ENCODE measurements at regions not wholly inside any gene's neighbourhood (a gene's known extent, or its start where the extent isn't known, plus 50 kb on each side); places are given as distances from the start of the nearest gene placed in this dataset.

- no peak for TF ChIP-seq CTCF (IDR thresholded peaks at IDR 0.05; ENCODE audit: insufficient read depth, low read length, missing control alignments)
- ChIA-PET POLR2A (no interaction called here), CTCF (no interaction called here)
Measured at GRCh38 chr13:65268009-65268408, 1962.1 kb downstream of the PCDH9 start.

GRCh38 chr13:65265988-65266387 is 1964.1 kb downstream of the PCDH9 start:
- POLR2A ChIA-PET, result no interaction called here
- CTCF ChIA-PET, result no interaction called here
- no peak overlapping the region for H3K4me3 ChIP-seq (ENCODE audit: low read depth, low read length)
- no peak for TF ChIP-seq CTCF (IDR thresholded peaks at IDR 0.05; ENCODE audit: insufficient read depth, low read length, missing control alignments)
- no peak for DNase-seq (ENCODE audit: low read depth, low spot score)

More at GRCh38 chr13:65268009-65268408, 1962.1 kb downstream of the PCDH9 start:
- H3K4me3 ChIP-seq (ENCODE audit: low read depth, low read length), result no peak overlapping the region
- DNase-seq (ENCODE audit: low read depth, low spot score), result no peak

GRCh38 chr13:65264066-65264465 is 1966.1 kb downstream of the PCDH9 start:
- H3K4me3 ChIP-seq (ENCODE audit: low read depth, low read length), result no peak overlapping the region
- CTCF ChIA-PET, result no interaction called here
- DNase-seq (ENCODE audit: low read depth, low spot score), result no peak
- TF ChIP-seq CTCF (IDR thresholded peaks at IDR 0.05; ENCODE audit: insufficient read depth, low read length, missing control alignments), result no peak
- POLR2A ChIA-PET, result no interaction called here

GRCh38 chr13:65260946-65261891 is 1968.9 kb downstream of the PCDH9 start:
- TF ChIP-seq CTCF (IDR thresholded peaks at IDR 0.05; ENCODE audit: insufficient read depth, low read length, missing control alignments), result no peak
- ChIA-PET POLR2A (no interaction called here), CTCF (no interaction called here)
- H3K4me3 ChIP-seq (ENCODE audit: low read depth, low read length), result no peak overlapping the region
- no peak for DNase-seq (ENCODE audit: low read depth, low spot score)

GRCh38 chr13:65240773-65241172 is 1989.4 kb downstream of the PCDH9 start:
- CTCF ChIA-PET, result no interaction called here
- POLR2A ChIA-PET, result no interaction called here
- no peak for DNase-seq (ENCODE audit: low read depth, low spot score)
- TF ChIP-seq CTCF (IDR thresholded peaks at IDR 0.05; ENCODE audit: insufficient read depth, low read length, missing control alignments), result no peak
- H3K4me3 ChIP-seq (ENCODE audit: low read depth, low read length), result no peak overlapping the region

GRCh38 chr13:65236841-65237418 is 1993.2 kb downstream of the PCDH9 start:
- ChIA-PET POLR2A (no interaction called here), CTCF (no interaction called here)
- DNase-seq (ENCODE audit: low read depth, low spot score), result no peak
- no peak for TF ChIP-seq CTCF (IDR thresholded peaks at IDR 0.05; ENCODE audit: insufficient read depth, low read length, missing control alignments)
- H3K4me3 ChIP-seq (ENCODE audit: low read depth, low read length), result no peak overlapping the region
